Esophagus muscularis mucosa (tissue), 4 donors: ENCODE measurements at regions not wholly inside any gene's neighbourhood (a gene's known extent, or its start where the extent isn't known, plus 50 kb on each side); places are given as distances from the start of the nearest gene placed in this dataset.

ENCODE experiments used
- DNase-seq: peaks from one replicate; pipeline ENCODE4 v3.0.0-alpha.2; 2017; ENCODE audit errors: extremely low spot score
- H3K27ac ChIP-seq, 4 donors: fragments of 200-600 bp; sonication (generic); replicated peaks in 1 of 4; 1 replicate in 3 of 4; 2 replicates in 1 of 4; pipeline ENCODE4 v1.5.1; 2016 to 2019; ENCODE audit warnings: mild to moderate bottlenecking in 1 of 4
- H3K27me3 ChIP-seq, 4 donors: fragments of 200-600 bp; sonication (generic); one replicate each; pipeline versions ENCODE4 v1.5.1 to v1.6.0; 2016 to 2019
- H3K36me3 ChIP-seq, 4 donors: fragments of 200-600 bp; sonication (generic); one replicate each; pipeline ENCODE4 v1.5.1; 2016 to 2019
- H3K4me1 ChIP-seq, 4 donors: fragments of 200-600 bp; sonication (generic); one replicate each; pipeline ENCODE4 v1.5.1; 2016 to 2019
- H3K4me3 ChIP-seq, 4 donors: fragments of 200-600 bp; sonication (generic); 1 replicate in 2 of 4; 2 replicates in 2 of 4; pipeline ENCODE4 v1.5.1; 2016 to 2019; ENCODE audit warnings: mild to moderate bottlenecking in 4 of 4, moderate library complexity in 1 of 4
- H3K9me3 ChIP-seq, 4 donors: fragments of 200-600 bp; sonication (generic); 1 replicate in 3 of 4; 2 replicates in 1 of 4; pipeline ENCODE4 v1.5.1; 2016 to 2019
- EP300 ChIP-seq: sonication (generic); formaldehyde crosslinking; IDR thresholded peaks from one replicate; pipeline ENCODE4 v1.6.1; 2017; ENCODE audit warnings: antibody characterized with exemption
- POLR2A ChIP-seq: fragments of 450-650 bp; IDR thresholded peaks from one replicate; pipeline ENCODE4 v1.6.1; 2017; ENCODE audit warnings: antibody characterized with exemption, moderate library complexity, mild to moderate bottlenecking, low read depth
- POLR2AphosphoS5 ChIP-seq, 2 donors: sonication (generic); formaldehyde crosslinking; IDR thresholded peaks; one replicate each; pipeline ENCODE4 v1.6.1; 2017; ENCODE audit warnings: antibody characterized with exemption in 2 of 2
- WGBS: methylation state at CpG from one replicate; pipeline ENCODE4 v1.1.5; 2018; 5-methylcytosine and 5-hydroxymethylcytosine counted together
- intact Hi-C: fragments of 100-400 bp; cut with DNase I; formaldehyde crosslinking; loops from one replicate; pipeline ENCODE4 v1.15.1; 2023
- TF ChIP-seq, protein P1 (sequence below), 3 experiments: fragments of 200-600 bp in 2 of 3; fragments of 450-650 bp in 1 of 3; sonication (generic) in 2 of 3; IDR thresholded peaks; one replicate each; pipeline ENCODE4 v1.5.1; 2017 to 2019; ENCODE audit warnings: antibody characterized with exemption in 3 of 3, mild to moderate bottlenecking in 2 of 3, moderate library complexity in 1 of 3

DNA sequence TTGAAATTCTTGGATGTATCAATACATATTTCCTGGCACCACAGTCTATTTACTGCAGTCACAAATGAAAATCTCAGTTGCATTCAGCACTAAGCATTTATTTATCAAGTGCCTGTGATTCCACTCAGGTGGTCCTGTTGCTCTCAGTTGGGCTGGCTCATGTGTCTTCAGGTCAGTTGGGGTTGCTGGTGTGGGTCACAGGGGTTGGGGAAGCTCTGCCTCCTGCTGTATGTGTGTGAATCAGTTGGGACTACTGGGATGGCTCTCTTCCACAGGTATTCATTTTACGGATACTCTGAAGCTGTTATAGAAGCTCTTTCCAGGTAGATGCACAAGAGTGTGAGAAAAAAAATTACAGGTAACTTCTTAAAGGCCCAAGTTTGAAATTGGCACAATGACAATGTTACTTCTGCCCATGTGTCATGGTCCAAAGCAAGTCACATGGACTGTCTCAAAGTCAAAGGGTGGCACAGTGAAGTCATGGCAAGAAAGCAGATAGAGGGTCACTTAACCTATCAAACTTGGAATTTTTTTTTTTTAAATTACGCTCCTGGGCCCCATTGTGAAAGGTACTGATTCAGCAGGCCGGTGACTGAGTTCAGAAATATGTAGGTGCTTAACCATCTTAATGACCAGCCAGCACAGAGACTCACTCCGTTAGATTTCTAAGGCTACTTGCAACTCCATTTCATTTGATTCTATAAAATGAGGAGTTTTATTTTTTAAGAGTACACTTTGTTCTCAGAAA is 249.2 kb upstream of the GCFC2 start:
- WGBS = 85% methylated on average over 4 of the region's 4 CpGs
- no peak for DNase-seq
- no peaks in the 10 kb centered on the region for H3K27me3 ChIP-seq
- no peaks in the 10 kb centered on the region for H3K9me3 ChIP-seq
- no peak overlapping the region for H3K27ac ChIP-seq
- intact Hi-C loops = no loop called here
- no peaks in the 10 kb centered on the region for H3K36me3 ChIP-seq
- H3K4me3 ChIP-seq = no peak overlapping the region
- TF ChIP-seq POLR2A (no peak), POLR2AphosphoS5 (IDR thresholded peaks at IDR 0.05) (no peak), EP300 (no peak)
- TF ChIP-seq, protein P1, sequence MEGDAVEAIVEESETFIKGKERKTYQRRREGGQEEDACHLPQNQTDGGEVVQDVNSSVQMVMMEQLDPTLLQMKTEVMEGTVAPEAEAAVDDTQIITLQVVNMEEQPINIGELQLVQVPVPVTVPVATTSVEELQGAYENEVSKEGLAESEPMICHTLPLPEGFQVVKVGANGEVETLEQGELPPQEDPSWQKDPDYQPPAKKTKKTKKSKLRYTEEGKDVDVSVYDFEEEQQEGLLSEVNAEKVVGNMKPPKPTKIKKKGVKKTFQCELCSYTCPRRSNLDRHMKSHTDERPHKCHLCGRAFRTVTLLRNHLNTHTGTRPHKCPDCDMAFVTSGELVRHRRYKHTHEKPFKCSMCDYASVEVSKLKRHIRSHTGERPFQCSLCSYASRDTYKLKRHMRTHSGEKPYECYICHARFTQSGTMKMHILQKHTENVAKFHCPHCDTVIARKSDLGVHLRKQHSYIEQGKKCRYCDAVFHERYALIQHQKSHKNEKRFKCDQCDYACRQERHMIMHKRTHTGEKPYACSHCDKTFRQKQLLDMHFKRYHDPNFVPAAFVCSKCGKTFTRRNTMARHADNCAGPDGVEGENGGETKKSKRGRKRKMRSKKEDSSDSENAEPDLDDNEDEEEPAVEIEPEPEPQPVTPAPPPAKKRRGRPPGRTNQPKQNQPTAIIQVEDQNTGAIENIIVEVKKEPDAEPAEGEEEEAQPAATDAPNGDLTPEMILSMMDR (IDR thresholded peaks at IDR 0.05) = no peak
- no peaks in the 10 kb centered on the region for H3K4me1 ChIP-seq

DNA sequence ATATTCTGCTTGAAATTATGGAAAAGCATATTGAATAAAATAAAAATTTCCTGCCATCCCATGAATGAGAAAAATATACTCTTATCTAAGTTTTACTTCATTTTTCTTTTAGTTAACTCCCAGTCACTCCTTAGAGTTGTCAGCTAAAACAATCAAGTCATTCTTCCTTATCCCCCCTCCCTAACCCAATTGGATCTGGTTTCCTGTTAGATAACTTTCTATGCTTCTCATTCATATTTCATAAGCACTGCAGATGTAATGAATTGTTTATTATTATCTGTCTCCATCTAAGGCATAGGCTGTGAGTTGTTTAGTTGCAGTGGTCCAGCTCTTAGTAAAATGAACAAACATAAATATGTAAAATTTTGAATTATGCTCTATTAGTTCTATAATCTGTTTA is 244.0 kb upstream of the GCFC2 start:
- H3K27ac ChIP-seq = no peak overlapping the region
- no peaks in the 10 kb centered on the region for H3K36me3 ChIP-seq
- TF ChIP-seq POLR2AphosphoS5 (IDR thresholded peaks at IDR 0.05) (no peak), EP300 (no peak), POLR2A (no peak)
- TF ChIP-seq, protein P1 (IDR thresholded peaks at IDR 0.05) = no peak
- H3K4me3 ChIP-seq = no peak overlapping the region
- intact Hi-C loops = no loop called here
- H3K27me3 ChIP-seq = no peaks in the 10 kb centered on the region
- no peak for DNase-seq
- H3K9me3 ChIP-seq = no peaks in the 10 kb centered on the region
- no peaks in the 10 kb centered on the region for H3K4me1 ChIP-seq

DNA sequence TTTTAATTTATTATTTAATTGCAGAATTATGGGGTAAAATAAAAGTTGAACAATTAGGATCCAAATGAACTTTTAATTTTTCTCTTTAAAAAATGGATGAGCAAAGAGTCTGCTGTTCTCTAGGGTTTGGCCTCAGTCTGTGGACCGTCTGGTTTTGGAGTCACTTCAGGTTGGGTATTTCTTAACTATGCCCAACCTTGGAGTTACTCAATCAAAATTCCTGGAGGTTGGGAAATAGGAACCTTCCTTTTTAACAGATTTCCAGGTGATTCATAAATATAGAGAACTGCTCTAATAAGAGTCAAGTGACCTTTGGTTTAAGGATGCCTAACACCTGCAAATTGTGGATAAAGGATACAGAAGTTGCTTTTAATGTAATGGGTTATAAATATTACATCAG is 241.5 kb upstream of the GCFC2 start:
- H3K4me3 ChIP-seq = no peak overlapping the region
- 72% methylated on average over 1 of the region's 1 CpG for WGBS
- intact Hi-C loops = no loop called here

DNA sequence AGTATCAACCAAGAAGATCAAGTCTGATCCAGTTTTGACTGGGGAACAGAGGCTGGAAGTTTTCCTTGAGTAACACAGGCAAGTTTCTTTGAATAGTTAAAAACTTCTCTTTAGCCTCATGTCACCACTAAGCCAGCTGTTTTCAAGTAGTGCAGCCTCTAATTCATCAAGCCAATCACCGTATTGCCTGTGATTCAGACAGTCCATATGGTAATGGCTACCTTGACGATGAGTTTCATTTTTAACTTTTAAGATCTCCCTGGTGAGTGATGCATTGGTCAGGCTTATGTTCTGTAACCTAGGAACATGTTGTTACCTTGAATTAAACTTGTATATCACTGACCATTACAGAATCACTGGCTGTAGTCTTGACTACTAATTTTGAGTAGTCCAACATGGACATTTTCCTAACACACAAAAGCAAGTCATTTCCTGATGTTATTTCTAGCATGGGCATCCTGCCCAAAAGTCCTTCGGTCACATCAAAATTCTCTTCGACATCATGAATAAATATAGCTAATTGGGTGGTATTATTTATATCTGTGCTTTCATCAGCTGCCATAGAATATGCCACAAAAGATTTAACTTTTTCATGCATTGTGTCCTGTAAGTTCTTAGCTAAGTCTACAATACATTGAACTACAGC is 238.8 kb upstream of the GCFC2 start:
- Histone ChIP-seq H3K4me3 (no peak overlapping the region), H3K27ac (no peak overlapping the region), H3K36me3 (no peaks in the 10 kb centered on the region), H3K9me3 (no peaks in the 10 kb centered on the region), H3K27me3 (no peaks in the 10 kb centered on the region), H3K4me1 (no peaks in the 10 kb centered on the region)
- intact Hi-C loops = no loop called here
- TF ChIP-seq, protein P1 (IDR thresholded peaks at IDR 0.05) = no peak
- TF ChIP-seq EP300 (no peak), POLR2AphosphoS5 (IDR thresholded peaks at IDR 0.05) (no peak), POLR2A (no peak)
- DNase-seq = no peak
- WGBS = 64% methylated on average over 4 of the region's 4 CpGs

More for the DNA sequence above, 241.5 kb upstream of the GCFC2 start:
- no peak for DNase-seq
- H3K27me3 ChIP-seq = no peaks in the 10 kb centered on the region
- no peaks in the 10 kb centered on the region for H3K4me1 ChIP-seq
- no peaks in the 10 kb centered on the region for H3K36me3 ChIP-seq
- no peaks in the 10 kb centered on the region for H3K9me3 ChIP-seq
- TF ChIP-seq, protein P1 (IDR thresholded peaks at IDR 0.05) = no peak
- TF ChIP-seq POLR2A (no peak), POLR2AphosphoS5 (IDR thresholded peaks at IDR 0.05) (no peak)
- H3K27ac ChIP-seq = no peak overlapping the region
